GM12864 (cell line): ENCODE measurements at regions not wholly inside any gene's neighbourhood (a gene's known extent, or its start where the extent isn't known, plus 50 kb on each side); places are given as distances from the start of the nearest gene placed in this dataset.

Experiments
- DNase-seq: peaks from one replicate; pipeline ENCODE4 v3.0.0-alpha.2; 2011; ENCODE audit warnings: low read depth
- H3K4me3 ChIP-seq: 2 replicates; pipeline ENCODE4 v1.5.1; 2011; ENCODE audit warnings: mild to moderate bottlenecking, low read depth, low read length, control low read depth
- CTCF ChIP-seq: IDR thresholded peaks from 2 replicates; pipeline ENCODE4 v1.5.1; 2011; ENCODE audit warnings: low read depth, mild to moderate bottlenecking, moderate library complexity, low read length, control low read depth, inconsistent platforms; ENCODE audit errors: missing control alignments

- no peak for TF ChIP-seq CTCF
- no peak for DNase-seq
- no peak overlapping the region for H3K4me3 ChIP-seq
These were observed 206.3 kb upstream of the KHDRBS2 start for GRCh38 chr6:62492192-62492822.

- TF ChIP-seq CTCF = no peak
- no peak for DNase-seq
- no peak overlapping the region for H3K4me3 ChIP-seq
These were observed 194.5 kb upstream of the KHDRBS2 start for GRCh38 chr6:62480544-62480943.

GRCh38 chr6:62479697-62480220, 193.7 kb upstream of the KHDRBS2 start:
- no peak for TF ChIP-seq CTCF
- H3K4me3 ChIP-seq = no peak overlapping the region
- no peak for DNase-seq

GRCh38 chr6:62474793-62475192, 188.8 kb upstream of the KHDRBS2 start:
- DNase-seq = no peak
- TF ChIP-seq CTCF = no peak
- no peak overlapping the region for H3K4me3 ChIP-seq

- no peak for DNase-seq
- H3K4me3 ChIP-seq = no peak overlapping the region
- no peak for TF ChIP-seq CTCF
These were observed 180.6 kb upstream of the KHDRBS2 start for GRCh38 chr6:62466607-62467006.

GRCh38 chr6:62465206-62465605, 179.2 kb upstream of the KHDRBS2 start:
- H3K4me3 ChIP-seq = no peak overlapping the region
- TF ChIP-seq CTCF = no peak
- no peak for DNase-seq

- no peak for DNase-seq
- H3K4me3 ChIP-seq = no peak overlapping the region
- TF ChIP-seq CTCF = no peak
These were observed 166.6 kb upstream of the KHDRBS2 start for GRCh38 chr6:62452586-62452985.
